ENCODE measurements at regions not wholly inside any gene's neighbourhood (a gene's known extent, or its start where the extent isn't known, plus 50 kb on each side); places are given as distances from the start of the nearest gene placed in this dataset.

DNA sequence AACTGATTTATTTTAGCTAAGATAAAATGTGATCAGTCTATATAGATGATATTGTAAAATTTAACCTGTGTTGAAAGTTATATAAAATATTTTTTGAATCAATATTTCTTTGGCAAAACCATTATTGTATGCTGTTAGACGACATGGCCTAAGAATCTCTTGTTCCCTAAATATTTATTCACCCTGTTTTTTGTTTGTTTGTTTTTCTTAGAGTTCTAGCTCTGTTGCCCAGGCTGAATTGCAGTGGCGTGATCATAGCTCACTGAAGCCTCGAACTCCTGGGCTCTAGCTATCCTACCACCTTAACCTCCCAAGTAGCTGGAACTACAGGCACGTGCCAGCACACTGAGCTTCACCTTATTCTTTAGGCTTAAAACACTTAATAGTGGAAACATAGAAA, 410.7 kb downstream of the ARL4A start:
- in situ Hi-C loops (cut with HindIII; ENCODE audit: low sequenced_read_pairs) = no loop called here
- TF ChIP-seq CTCF (IDR thresholded peaks at IDR 0.05; ENCODE audit: low read depth, low read length) = no peak
- DNase-seq (ENCODE audit: low read depth, low spot score) = no peak
- H3K4me3 ChIP-seq (ENCODE audit: low read depth, low read length) = no peak overlapping the region

DNA sequence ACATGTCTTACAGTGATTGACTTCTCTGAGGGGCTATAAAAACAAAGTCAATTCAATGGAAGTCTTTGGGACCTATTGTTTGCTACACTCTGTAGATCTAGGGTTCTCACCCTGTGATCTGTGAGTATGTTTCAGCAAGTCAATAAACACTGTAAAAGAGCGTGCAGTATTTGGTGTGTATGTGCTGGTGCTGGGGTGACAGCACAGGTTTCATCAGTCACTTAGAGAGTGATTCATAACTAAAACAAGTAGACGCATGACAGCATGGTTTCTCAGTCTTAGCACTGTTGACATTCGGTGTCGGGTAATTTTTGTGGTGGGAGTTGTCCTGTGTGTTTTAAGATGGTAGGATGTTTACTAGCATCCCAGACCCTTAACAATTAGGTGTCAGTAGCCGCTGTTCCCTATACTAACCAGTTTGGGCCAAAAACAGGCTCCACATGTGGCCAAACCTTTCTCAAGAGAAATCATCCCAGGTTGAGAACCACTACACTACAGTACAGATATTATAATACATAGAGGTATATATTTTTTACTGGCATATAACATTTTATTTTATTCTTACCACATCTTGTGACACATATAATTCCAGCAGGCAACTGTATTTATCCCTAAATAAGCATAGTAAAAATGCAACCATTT, 411.8 kb downstream of the ARL4A start:
- DNase-seq (ENCODE audit: low read depth, low spot score) = peak; percentile 45
- in situ Hi-C loops (cut with HindIII; ENCODE audit: low sequenced_read_pairs) = no loop called here
- no peak overlapping the region for H3K4me3 ChIP-seq (ENCODE audit: low read depth, low read length)
- TF ChIP-seq CTCF (IDR thresholded peaks at IDR 0.05; ENCODE audit: low read depth, low read length) = no peak

DNA sequence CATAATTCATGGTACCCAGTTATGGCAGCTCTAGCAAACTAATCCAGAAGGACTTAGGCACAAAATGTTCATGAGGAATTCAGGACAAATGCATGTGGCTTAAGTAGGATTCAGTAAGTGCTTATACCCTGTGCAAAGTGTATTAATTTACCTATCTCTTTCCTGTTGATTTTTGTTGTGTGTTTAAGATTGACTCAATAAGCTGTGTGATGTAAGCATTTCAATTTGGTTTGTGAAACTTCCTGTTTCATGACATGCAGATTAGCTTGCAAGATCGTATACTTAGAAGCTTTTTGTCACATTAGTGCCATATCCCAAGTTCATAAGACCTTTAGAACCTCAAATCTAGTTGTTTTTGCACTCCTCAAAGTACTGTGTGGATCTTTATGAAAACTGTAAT, 416.7 kb downstream of the ARL4A start:
- no peak overlapping the region for H3K4me3 ChIP-seq (ENCODE audit: low read depth, low read length)
- no peak for TF ChIP-seq CTCF (IDR thresholded peaks at IDR 0.05; ENCODE audit: low read depth, low read length)
- in situ Hi-C loops (cut with HindIII; ENCODE audit: low sequenced_read_pairs) = no loop called here
- no peak for DNase-seq (ENCODE audit: low read depth, low spot score)

GRCh38 chr7:13105209-13105608, 417.8 kb downstream of the ARL4A start:
- TF ChIP-seq CTCF (IDR thresholded peaks at IDR 0.05; ENCODE audit: low read depth, low read length) = no peak
- no peak for DNase-seq (ENCODE audit: low read depth, low spot score)
- H3K4me3 ChIP-seq (ENCODE audit: low read depth, low read length) = no peak overlapping the region
- in situ Hi-C loops (cut with HindIII; ENCODE audit: low sequenced_read_pairs) = no loop called here

GRCh38 chr7:13106513-13106912, 419.1 kb downstream of the ARL4A start:
- no peak overlapping the region for H3K4me3 ChIP-seq (ENCODE audit: low read depth, low read length)
- no peak for DNase-seq (ENCODE audit: low read depth, low spot score)
- TF ChIP-seq CTCF (IDR thresholded peaks at IDR 0.05; ENCODE audit: low read depth, low read length) = no peak
- in situ Hi-C loops (cut with HindIII; ENCODE audit: low sequenced_read_pairs) = no loop called here

DNA sequence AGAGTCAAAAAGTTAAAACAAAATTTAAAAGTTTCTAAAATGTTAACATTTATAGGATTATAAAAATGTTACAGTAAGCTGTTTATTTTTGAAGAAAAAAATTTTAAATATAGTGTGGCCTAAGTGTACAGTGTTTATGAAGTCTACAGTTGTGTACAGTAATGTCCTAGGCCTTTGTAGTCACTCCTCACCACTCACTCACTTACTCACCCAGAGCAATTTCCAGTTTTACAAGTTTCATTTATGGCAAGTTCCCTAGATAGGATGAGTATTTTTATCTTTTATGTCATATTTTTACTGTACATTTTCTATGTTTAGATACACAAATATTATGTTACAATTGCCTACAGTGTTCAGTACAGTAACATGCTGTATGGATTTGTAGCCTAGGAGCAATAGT, 419.9 kb downstream of the ARL4A start:
- no peak for DNase-seq (ENCODE audit: low read depth, low spot score)
- no peak for TF ChIP-seq CTCF (IDR thresholded peaks at IDR 0.05; ENCODE audit: low read depth, low read length)
- in situ Hi-C loops (cut with HindIII; ENCODE audit: low sequenced_read_pairs) = no loop called here
- H3K4me3 ChIP-seq (ENCODE audit: low read depth, low read length) = no peak overlapping the region

GRCh38 chr7:13108061-13108460, 420.6 kb downstream of the ARL4A start:
- H3K4me3 ChIP-seq (ENCODE audit: low read depth, low read length) = no peak overlapping the region
- in situ Hi-C loops (cut with HindIII; ENCODE audit: low sequenced_read_pairs) = no loop called here
- TF ChIP-seq CTCF (IDR thresholded peaks at IDR 0.05; ENCODE audit: low read depth, low read length) = no peak
- no peak for DNase-seq (ENCODE audit: low read depth, low spot score)
